ENCODE measurements at regions not wholly inside any gene's neighbourhood (a gene's known extent, or its start where the extent isn't known, plus 50 kb on each side); places are given as distances from the start of the nearest gene placed in this dataset.

GRCh38 chr6:91298543-91299145 lies 711.8 kb upstream of the MAP3K7 start:
- no peak overlapping the region for H3K27ac ChIP-seq (ENCODE audit: low read length)
- H3K27me3 ChIP-seq (ENCODE audit: control insufficient read depth, insufficient read depth, low read length), result no peaks in the 10 kb centered on the region
- DNase-seq, result no peak
- H3K4me3 ChIP-seq (ENCODE audit: low read length), result no peak overlapping the region
- WGBS (ENCODE audit: insufficient coverage, low lambda C conversion rate), result 46% methylated on average over 3 of the region's 4 CpGs
- peaks cover 4% of the 10 kb centered on the region for H3K9me3 ChIP-seq (ENCODE audit: control insufficient read depth, low read depth, low read length)
- no peaks in the 10 kb centered on the region for H3K4me1 ChIP-seq (ENCODE audit: control insufficient read depth, insufficient read depth, low read length)
- no peaks in the 10 kb centered on the region for H3K36me3 ChIP-seq (ENCODE audit: control insufficient read depth, insufficient read depth, low read length)

GRCh38 chr6:91293395-91293794 lies 706.5 kb upstream of the MAP3K7 start:
- no peak for DNase-seq
- no peaks in the 10 kb centered on the region for H3K4me1 ChIP-seq (ENCODE audit: control insufficient read depth, insufficient read depth, low read length)
- H3K36me3 ChIP-seq (ENCODE audit: control insufficient read depth, insufficient read depth, low read length), result no peaks in the 10 kb centered on the region
- H3K9me3 ChIP-seq (ENCODE audit: control insufficient read depth, low read depth, low read length), result no peaks in the 10 kb centered on the region
- no peaks in the 10 kb centered on the region for H3K27me3 ChIP-seq (ENCODE audit: control insufficient read depth, insufficient read depth, low read length)
- H3K27ac ChIP-seq (ENCODE audit: low read length), result no peak overlapping the region
- no peak overlapping the region for H3K4me3 ChIP-seq (ENCODE audit: low read length)

GRCh38 chr6:91291071-91291470 lies 704.2 kb upstream of the MAP3K7 start:
- H3K36me3 ChIP-seq (ENCODE audit: control insufficient read depth, insufficient read depth, low read length), result no peaks in the 10 kb centered on the region

GRCh38 chr6:91288741-91289140 lies 701.9 kb upstream of the MAP3K7 start:
- no CpG with 5 or more reads among the region's 2 CpGs for WGBS (ENCODE audit: insufficient coverage, low lambda C conversion rate)
- Histone ChIP-seq H3K4me1 (ENCODE audit: control insufficient read depth, insufficient read depth, low read length) (no peaks in the 10 kb centered on the region), H3K4me3 (ENCODE audit: low read length) (no peak overlapping the region), H3K36me3 (ENCODE audit: control insufficient read depth, insufficient read depth, low read length) (no peaks in the 10 kb centered on the region), H3K27ac (ENCODE audit: low read length) (no peak overlapping the region), H3K27me3 (ENCODE audit: control insufficient read depth, insufficient read depth, low read length) (no peaks in the 10 kb centered on the region), H3K9me3 (ENCODE audit: control insufficient read depth, low read depth, low read length) (no peaks in the 10 kb centered on the region)
- no peak for DNase-seq

More at GRCh38 chr6:91291071-91291470, 704.2 kb upstream of the MAP3K7 start:
- no peak for DNase-seq
- no peaks in the 10 kb centered on the region for H3K4me1 ChIP-seq (ENCODE audit: control insufficient read depth, insufficient read depth, low read length)
- no peak overlapping the region for H3K4me3 ChIP-seq (ENCODE audit: low read length)
- no peaks in the 10 kb centered on the region for H3K27me3 ChIP-seq (ENCODE audit: control insufficient read depth, insufficient read depth, low read length)
- no peak overlapping the region for H3K27ac ChIP-seq (ENCODE audit: low read length)
- 67% methylated on average over 3 of the region's 4 CpGs for WGBS (ENCODE audit: insufficient coverage, low lambda C conversion rate)
- H3K9me3 ChIP-seq (ENCODE audit: control insufficient read depth, low read depth, low read length), result no peaks in the 10 kb centered on the region

- Histone ChIP-seq H3K9me3 (ENCODE audit: control insufficient read depth, low read depth, low read length) (no peaks in the 10 kb centered on the region), H3K36me3 (ENCODE audit: control insufficient read depth, insufficient read depth, low read length) (no peaks in the 10 kb centered on the region), H3K27me3 (ENCODE audit: control insufficient read depth, insufficient read depth, low read length) (no peaks in the 10 kb centered on the region), H3K27ac (ENCODE audit: low read length) (no peak overlapping the region), H3K4me1 (ENCODE audit: control insufficient read depth, insufficient read depth, low read length) (no peaks in the 10 kb centered on the region), H3K4me3 (ENCODE audit: low read length) (no peak overlapping the region)
- no peak for DNase-seq
These were observed 695.0 kb upstream of the MAP3K7 start for GRCh38 chr6:91281901-91282300.

GRCh38 chr6:91280494-91280830 lies 693.6 kb upstream of the MAP3K7 start:
- 62% methylated on average over 3 of the region's 3 CpGs for WGBS (ENCODE audit: insufficient coverage, low lambda C conversion rate)
- Histone ChIP-seq H3K4me1 (ENCODE audit: control insufficient read depth, insufficient read depth, low read length) (no peaks in the 10 kb centered on the region), H3K27ac (ENCODE audit: low read length) (no peak overlapping the region), H3K27me3 (ENCODE audit: control insufficient read depth, insufficient read depth, low read length) (no peaks in the 10 kb centered on the region), H3K9me3 (ENCODE audit: control insufficient read depth, low read depth, low read length) (no peaks in the 10 kb centered on the region), H3K4me3 (ENCODE audit: low read length) (no peak overlapping the region), H3K36me3 (ENCODE audit: control insufficient read depth, insufficient read depth, low read length) (no peaks in the 10 kb centered on the region)
- DNase-seq, result no peak

- Histone ChIP-seq H3K4me3 (ENCODE audit: low read length) (no peak overlapping the region), H3K27ac (ENCODE audit: low read length) (no peak overlapping the region), H3K9me3 (ENCODE audit: control insufficient read depth, low read depth, low read length) (no peaks in the 10 kb centered on the region), H3K36me3 (ENCODE audit: control insufficient read depth, insufficient read depth, low read length) (no peaks in the 10 kb centered on the region), H3K4me1 (ENCODE audit: control insufficient read depth, insufficient read depth, low read length) (no peaks in the 10 kb centered on the region), H3K27me3 (ENCODE audit: control insufficient read depth, insufficient read depth, low read length) (no peaks in the 10 kb centered on the region)
- WGBS (ENCODE audit: insufficient coverage, low lambda C conversion rate), result 82% methylated on average over 2 of the region's 7 CpGs
- no peak for DNase-seq
These were observed 693.0 kb upstream of the MAP3K7 start for GRCh38 chr6:91279740-91280493.

GRCh38 chr6:91278416-91278815 lies 691.5 kb upstream of the MAP3K7 start:
- H3K36me3 ChIP-seq (ENCODE audit: control insufficient read depth, insufficient read depth, low read length), result no peaks in the 10 kb centered on the region
- H3K27me3 ChIP-seq (ENCODE audit: control insufficient read depth, insufficient read depth, low read length), result no peaks in the 10 kb centered on the region
- H3K27ac ChIP-seq (ENCODE audit: low read length), result no peak overlapping the region
- no peak for DNase-seq
- WGBS (ENCODE audit: insufficient coverage, low lambda C conversion rate), result 100% methylated on average over 2 of the region's 2 CpGs
- no peak overlapping the region for H3K4me3 ChIP-seq (ENCODE audit: low read length)
- no peaks in the 10 kb centered on the region for H3K9me3 ChIP-seq (ENCODE audit: control insufficient read depth, low read depth, low read length)
- no peaks in the 10 kb centered on the region for H3K4me1 ChIP-seq (ENCODE audit: control insufficient read depth, insufficient read depth, low read length)

- Histone ChIP-seq H3K27ac (ENCODE audit: low read length) (no peak overlapping the region), H3K4me1 (ENCODE audit: control insufficient read depth, insufficient read depth, low read length) (no peaks in the 10 kb centered on the region), H3K4me3 (ENCODE audit: low read length) (no peak overlapping the region), H3K36me3 (ENCODE audit: control insufficient read depth, insufficient read depth, low read length) (no peaks in the 10 kb centered on the region), H3K9me3 (ENCODE audit: control insufficient read depth, low read depth, low read length) (peaks cover 6% of the 10 kb centered on the region), H3K27me3 (ENCODE audit: control insufficient read depth, insufficient read depth, low read length) (no peaks in the 10 kb centered on the region)
- no CpG with 5 or more reads among the region's 2 CpGs for WGBS (ENCODE audit: insufficient coverage, low lambda C conversion rate)
- peak in 1 of 2 donors; percentile 8 for DNase-seq
These were observed 689.4 kb upstream of the MAP3K7 start for GRCh38 chr6:91276315-91276714.

- Histone ChIP-seq H3K27me3 (ENCODE audit: control insufficient read depth, insufficient read depth, low read length) (no peaks in the 10 kb centered on the region), H3K27ac (ENCODE audit: low read length) (no peak overlapping the region), H3K9me3 (ENCODE audit: control insufficient read depth, low read depth, low read length) (peaks cover 13% of the 10 kb centered on the region), H3K4me3 (ENCODE audit: low read length) (no peak overlapping the region), H3K4me1 (ENCODE audit: control insufficient read depth, insufficient read depth, low read length) (no peaks in the 10 kb centered on the region), H3K36me3 (ENCODE audit: control insufficient read depth, insufficient read depth, low read length) (no peaks in the 10 kb centered on the region)
- no CpG with 5 or more reads among the region's 5 CpGs for WGBS (ENCODE audit: insufficient coverage, low lambda C conversion rate)
- DNase-seq, result no peak
These were observed 686.9 kb upstream of the MAP3K7 start for GRCh38 chr6:91273729-91274128.

GRCh38 chr6:91271807-91272206 lies 684.9 kb upstream of the MAP3K7 start:
- no CpG with 5 or more reads among the region's 6 CpGs for WGBS (ENCODE audit: insufficient coverage, low lambda C conversion rate)
- DNase-seq, result no peak

More at GRCh38 chr6:91271807-91272206, 684.9 kb upstream of the MAP3K7 start:
- peaks cover 13% of the 10 kb centered on the region for H3K9me3 ChIP-seq (ENCODE audit: control insufficient read depth, low read depth, low read length)
- H3K4me3 ChIP-seq (ENCODE audit: low read length), result no peak overlapping the region
- H3K27me3 ChIP-seq (ENCODE audit: control insufficient read depth, insufficient read depth, low read length), result no peaks in the 10 kb centered on the region
- H3K4me1 ChIP-seq (ENCODE audit: control insufficient read depth, insufficient read depth, low read length), result no peaks in the 10 kb centered on the region
- H3K27ac ChIP-seq (ENCODE audit: low read length), result no peak overlapping the region
- no peaks in the 10 kb centered on the region for H3K36me3 ChIP-seq (ENCODE audit: control insufficient read depth, insufficient read depth, low read length)

All from large intestine (tissue), 3 donors.